ENCODE measurements at regions not wholly inside any gene's neighbourhood (a gene's known extent, or its start where the extent isn't known, plus 50 kb on each side); places are given as distances from the start of the nearest gene placed in this dataset.

DNA sequence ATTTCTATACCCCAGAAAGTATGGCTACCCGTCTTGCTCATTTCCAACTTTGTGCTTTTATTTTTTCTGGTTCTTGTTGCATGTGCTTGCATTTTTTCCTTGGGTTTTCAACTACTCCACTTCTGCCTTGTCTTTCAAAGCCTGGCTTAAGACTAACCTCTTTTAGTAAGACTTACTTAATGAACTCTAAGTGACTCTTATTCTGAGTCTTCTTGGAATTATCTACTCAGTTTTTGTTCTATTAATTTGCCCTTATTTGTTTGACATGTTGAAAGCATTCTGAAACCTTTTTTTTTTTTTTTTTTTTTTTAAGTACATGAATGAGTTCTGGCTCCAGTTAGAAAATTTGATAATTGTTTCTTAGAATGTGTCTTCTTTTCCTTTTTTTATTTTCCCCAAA is 74.8 kb downstream of the SLIT2 start:
- CTCF ChIA-PET: interaction anchor here (0.9 kb wide), 1 partner anchor 12 kb away, joined by 3 read pairs; no protein-coding TSS in a partner anchor
- TF ChIP-seq CTCF (IDR thresholded peaks at IDR 0.05): no peak

GRCh38 chr4:20326977-20327376 is 75.3 kb downstream of the SLIT2 start:
- Histone ChIP-seq H3K4me1 (ENCODE audit: insufficient read depth, low read length) (no peaks in the 10 kb centered on the region), H3K36me3 (ENCODE audit: insufficient read depth, low read length) (no peaks in the 10 kb centered on the region), H3K9me3 (ENCODE audit: control insufficient read depth in 1 of 2, insufficient read depth in 1 of 2, low read length in 2 of 2) (no peaks in the 10 kb centered on the region), H3K27me3 (ENCODE audit: control insufficient read depth in 1 of 2, insufficient read depth in 2 of 2, low read length in 2 of 2) (no peaks in the 10 kb centered on the region), H3K27ac (ENCODE audit: low read depth in 1 of 2, low read length in 2 of 2) (no peak overlapping the region), H3K4me3 (ENCODE audit: low read length) (no peak overlapping the region)
- DNase-seq (no peak), ATAC-seq (ENCODE audit: poor library complexity) (no peak)
- Mint-ChIP-seq H3K9me3 (peaks cover 5% of the 10 kb centered on the region), H3K4me1 (ENCODE audit: low read depth) (no peaks in the 10 kb centered on the region), H3K36me3 (ENCODE audit: low read depth) (no peaks in the 10 kb centered on the region), H3K27ac (no peak overlapping the region), H3K27me3 (no peaks in the 10 kb centered on the region), H3K4me3 (no peak overlapping the region)
- CTCF ChIA-PET: interaction anchor here (0.9 kb wide), 1 partner anchor 13 kb away, joined by 3 read pairs; no protein-coding TSS in a partner anchor
- TF ChIP-seq CTCF (IDR thresholded peaks at IDR 0.05): no peak
- intact Hi-C loops (cut with DNase I, micrococcal nuclease): no loop called here
- POLR2A ChIA-PET: no interaction called here

More for the DNA sequence above, 74.8 kb downstream of the SLIT2 start:
- no peak overlapping the region for H3K27ac ChIP-seq (ENCODE audit: low read depth in 1 of 2, low read length in 2 of 2)
- no peaks in the 10 kb centered on the region for H3K4me1 ChIP-seq (ENCODE audit: insufficient read depth, low read length)
- POLR2A ChIA-PET: no interaction called here
- H3K27me3 Mint-ChIP-seq: no peaks in the 10 kb centered on the region
- ATAC-seq (ENCODE audit: poor library complexity) (no peak), DNase-seq (no peak)
- no peaks in the 10 kb centered on the region for H3K4me1 Mint-ChIP-seq (ENCODE audit: low read depth)
- peaks cover 5% of the 10 kb centered on the region for H3K9me3 Mint-ChIP-seq
- no peak overlapping the region for H3K4me3 ChIP-seq (ENCODE audit: low read length)
- no peak overlapping the region for H3K27ac Mint-ChIP-seq
- H3K36me3 ChIP-seq (ENCODE audit: insufficient read depth, low read length): no peaks in the 10 kb centered on the region
- no peaks in the 10 kb centered on the region for H3K9me3 ChIP-seq (ENCODE audit: control insufficient read depth in 1 of 2, insufficient read depth in 1 of 2, low read length in 2 of 2)
- intact Hi-C loops (cut with DNase I, micrococcal nuclease): no loop called here
- no peak overlapping the region for H3K4me3 Mint-ChIP-seq
- no peaks in the 10 kb centered on the region for H3K27me3 ChIP-seq (ENCODE audit: control insufficient read depth in 1 of 2, insufficient read depth in 2 of 2, low read length in 2 of 2)
- H3K36me3 Mint-ChIP-seq (ENCODE audit: low read depth): no peaks in the 10 kb centered on the region

GRCh38 chr4:20327808-20328207 is 76.1 kb downstream of the SLIT2 start:
- H3K27me3 Mint-ChIP-seq: no peaks in the 10 kb centered on the region
- CTCF ChIA-PET: no interaction called here
- H3K27ac ChIP-seq (ENCODE audit: low read depth in 1 of 2, low read length in 2 of 2): no peak overlapping the region

More at GRCh38 chr4:20327808-20328207, 76.1 kb downstream of the SLIT2 start:
- no peak for ATAC-seq (ENCODE audit: poor library complexity)
- H3K27ac Mint-ChIP-seq: no peak overlapping the region
- H3K4me1 ChIP-seq (ENCODE audit: insufficient read depth, low read length): no peaks in the 10 kb centered on the region
- intact Hi-C loops (cut with DNase I, micrococcal nuclease): no loop called here
- no peak for DNase-seq
- no peaks in the 10 kb centered on the region for H3K4me1 Mint-ChIP-seq (ENCODE audit: low read depth)
- no peak overlapping the region for H3K4me3 ChIP-seq (ENCODE audit: low read length)
- no peak for TF ChIP-seq CTCF (IDR thresholded peaks at IDR 0.05)
- H3K9me3 ChIP-seq (ENCODE audit: control insufficient read depth in 1 of 2, insufficient read depth in 1 of 2, low read length in 2 of 2): no peaks in the 10 kb centered on the region
- no peak overlapping the region for H3K4me3 Mint-ChIP-seq
- H3K36me3 Mint-ChIP-seq (ENCODE audit: low read depth): no peaks in the 10 kb centered on the region
- no peaks in the 10 kb centered on the region for H3K27me3 ChIP-seq (ENCODE audit: control insufficient read depth in 1 of 2, insufficient read depth in 2 of 2, low read length in 2 of 2)
- H3K36me3 ChIP-seq (ENCODE audit: insufficient read depth, low read length): no peaks in the 10 kb centered on the region
- POLR2A ChIA-PET: no interaction called here
- peaks cover 5% of the 10 kb centered on the region for H3K9me3 Mint-ChIP-seq
